Epithelial cell of prostate (primary cell): ENCODE measurements at regions not wholly inside any gene's neighbourhood (a gene's known extent, or its start where the extent isn't known, plus 50 kb on each side); places are given as distances from the start of the nearest gene placed in this dataset.
"Not testable (repeated sequence)": the region's sequence is repeated elsewhere in the genome, so short reads cannot be mapped to it uniquely, and the experiment has no call there.

Source experiments
- DNase-seq: peaks from one replicate; pipeline ENCODE4 v3.0.0-alpha.2; 2011; ENCODE audit warnings: low read depth, low spot score
- H3K27ac ChIP-seq: fragments of 450-650 bp; 2 replicates; pipeline ENCODE4 v1.5.1; 2017; ENCODE audit warnings: mild to moderate bottlenecking

DNA sequence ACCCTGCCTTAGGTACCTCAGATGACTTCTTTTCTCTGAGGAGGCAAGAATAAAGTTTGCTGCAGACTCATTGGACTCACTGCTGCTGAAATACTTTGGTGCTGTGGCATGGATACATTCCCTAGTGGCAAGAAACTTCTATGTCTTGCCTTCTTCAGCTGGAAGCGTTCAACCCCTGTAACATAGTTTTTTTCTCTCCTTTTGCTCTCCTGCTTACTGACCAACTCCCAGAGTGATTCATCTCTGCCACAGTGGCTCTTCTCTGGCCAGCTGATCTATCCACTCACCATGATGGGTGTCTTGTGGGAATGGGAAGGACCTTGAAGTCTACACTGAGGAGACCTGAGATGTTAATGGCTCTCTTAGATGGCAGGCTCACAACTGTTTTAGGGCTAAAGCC lies 309.3 kb upstream of the LRRTM4 start:
- no peak for DNase-seq
- H3K27ac ChIP-seq = no peak overlapping the region

GRCh38 chr2:77831898-77832297 lies 309.7 kb upstream of the LRRTM4 start:
- DNase-seq = no peak
- H3K27ac ChIP-seq = no peak overlapping the region

DNA sequence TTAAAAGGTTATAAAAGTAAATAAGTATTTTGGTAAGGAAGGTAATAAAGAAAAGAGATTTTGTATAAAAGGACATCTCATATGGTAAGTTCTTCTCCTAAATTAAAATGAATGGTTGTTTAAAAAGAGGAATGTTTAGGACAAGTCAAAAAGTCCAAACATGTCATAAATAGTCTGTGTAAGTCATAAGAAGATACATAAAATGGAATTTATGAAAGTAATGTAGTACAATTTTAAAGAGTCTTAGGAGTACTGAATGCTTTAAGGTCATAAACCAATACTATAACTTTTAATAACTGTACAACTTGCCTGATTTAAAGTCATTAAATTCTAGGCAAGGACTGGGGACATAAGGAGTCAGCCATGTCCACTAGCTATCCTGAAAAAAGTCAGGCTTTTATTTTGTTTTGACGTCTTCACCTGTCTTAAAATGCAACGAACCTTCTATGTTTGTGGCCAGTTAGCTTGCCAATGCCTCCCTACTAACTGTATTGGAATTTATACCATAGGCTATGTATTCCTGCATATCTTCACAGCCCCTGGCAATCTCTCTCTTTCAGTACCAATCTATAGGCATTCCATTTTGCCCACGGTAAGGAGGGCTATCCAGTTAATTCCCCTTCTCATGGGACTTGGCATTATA lies 312.3 kb upstream of the LRRTM4 start:
- no peak for DNase-seq
- no peak overlapping the region for H3K27ac ChIP-seq

DNA sequence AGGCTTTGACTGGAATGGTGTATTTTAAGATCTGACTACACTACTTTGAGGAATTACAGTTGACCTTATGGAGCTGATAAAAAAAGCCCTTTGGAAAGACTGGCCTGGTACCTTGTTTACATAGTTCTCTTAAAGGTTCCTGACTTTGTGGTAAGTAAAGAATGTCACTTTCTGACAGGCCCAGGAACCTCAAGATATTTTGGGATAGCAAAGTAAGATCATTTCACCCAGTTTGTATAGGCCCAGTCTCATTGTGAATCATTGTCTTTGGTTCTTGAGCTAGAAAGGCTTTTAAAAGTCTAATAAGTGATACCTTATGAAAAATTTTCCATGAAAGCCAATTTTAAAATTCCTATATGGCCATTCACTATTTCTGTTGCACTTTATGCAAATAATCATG lies 316.3 kb upstream of the LRRTM4 start:
- no peak for DNase-seq
- H3K27ac ChIP-seq = no peak overlapping the region

DNA sequence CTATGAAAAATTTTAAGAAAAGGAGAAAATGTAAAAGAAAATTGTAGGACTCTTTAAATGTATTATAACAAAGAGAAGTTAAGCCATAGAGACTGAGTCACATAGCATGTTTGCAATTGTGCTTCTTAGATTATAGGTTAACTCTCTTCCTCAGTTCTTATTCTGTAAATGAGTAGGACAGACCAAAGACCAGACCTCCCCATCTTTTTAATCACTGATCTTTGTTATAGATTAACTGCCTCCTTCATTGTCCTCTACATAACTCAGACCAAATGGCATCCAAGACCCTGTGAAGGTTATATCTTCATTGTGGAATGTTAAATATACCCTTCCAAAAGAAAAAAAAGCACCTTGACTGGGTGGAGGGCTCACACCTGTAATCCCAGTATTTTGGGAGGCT lies 316.9 kb upstream of the LRRTM4 start:
- DNase-seq = no peak

DNA sequence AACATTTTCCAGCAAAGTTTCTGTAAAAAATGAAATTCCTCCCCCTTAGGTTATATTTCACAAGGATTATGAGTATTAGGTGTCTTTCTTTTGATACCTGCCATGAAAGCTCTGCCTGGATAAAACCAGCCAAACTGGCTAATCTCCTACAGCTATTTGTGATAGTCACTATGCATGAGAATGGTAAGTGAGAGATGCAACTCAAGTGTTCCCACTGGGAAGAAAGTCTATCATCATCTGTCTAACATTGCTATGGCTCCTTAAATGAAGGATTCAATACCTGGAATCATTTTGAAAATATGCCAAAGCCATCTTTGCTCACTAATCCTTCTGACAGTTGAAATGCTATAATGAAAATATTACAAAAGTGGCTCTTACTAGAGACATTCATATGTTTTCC lies 339.9 kb upstream of the LRRTM4 start:
- no peak overlapping the region for H3K27ac ChIP-seq
- DNase-seq = no peak

More for the DNA sequence above, 316.9 kb upstream of the LRRTM4 start:
- H3K27ac ChIP-seq = no peak overlapping the region

GRCh38 chr2:77864426-77864825 lies 342.2 kb upstream of the LRRTM4 start:
- H3K27ac ChIP-seq = no peak overlapping the region
- no peak for DNase-seq

DNA sequence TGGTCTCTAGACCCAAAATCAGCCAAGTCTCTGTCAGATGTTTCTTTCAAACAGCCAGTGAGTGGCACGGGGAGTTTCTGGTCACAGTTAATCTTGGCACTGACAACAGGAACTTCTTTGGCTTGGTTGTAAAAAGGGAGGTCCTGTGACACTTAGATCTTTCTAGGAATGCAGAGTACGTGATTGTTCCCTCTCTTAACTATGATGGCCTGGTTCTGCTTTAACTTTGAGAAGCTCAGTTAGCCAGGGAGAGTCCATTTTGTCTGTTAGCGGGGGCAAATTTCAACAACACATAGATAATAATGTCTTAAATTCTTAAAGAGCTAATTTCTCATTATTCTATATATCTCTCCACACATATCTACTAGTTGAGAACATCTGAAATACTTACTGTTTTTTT lies 344.5 kb upstream of the LRRTM4 start:
- DNase-seq = no peak
- no peak overlapping the region for H3K27ac ChIP-seq

- no peak overlapping the region for H3K27ac ChIP-seq
- DNase-seq = no peak
These were observed 345.0 kb upstream of the LRRTM4 start for GRCh38 chr2:77867146-77867545.

GRCh38 chr2:77873506-77873905 lies 351.3 kb upstream of the LRRTM4 start:
- DNase-seq = no peak

DNA sequence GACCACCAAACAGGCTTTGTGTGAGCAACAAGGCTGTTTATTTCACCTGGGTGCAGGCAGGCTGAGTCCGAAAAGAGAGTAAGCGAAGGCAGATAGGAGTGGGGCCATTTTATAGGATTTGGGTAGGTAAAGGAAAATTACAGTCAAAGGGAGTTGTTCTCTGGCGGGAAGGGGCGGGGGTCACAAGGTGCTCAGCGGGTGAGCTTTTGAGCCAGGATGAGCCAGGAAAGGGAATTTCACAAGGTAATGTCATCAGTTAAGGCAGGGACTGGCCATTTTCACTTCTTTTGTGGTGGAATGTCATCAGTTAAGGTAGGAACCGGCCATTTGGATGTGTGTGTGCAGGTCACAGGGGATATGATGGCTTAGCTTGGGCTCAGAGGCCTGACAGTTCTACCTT lies 378.0 kb upstream of the LRRTM4 start:
- DNase-seq, H3K27ac ChIP-seq: not testable (repeated sequence)

More at GRCh38 chr2:77873506-77873905, 351.3 kb upstream of the LRRTM4 start:
- no peak overlapping the region for H3K27ac ChIP-seq

GRCh38 chr2:77910136-77910535 lies 388.0 kb upstream of the LRRTM4 start:
- no peak overlapping the region for H3K27ac ChIP-seq
- no peak for DNase-seq

DNA sequence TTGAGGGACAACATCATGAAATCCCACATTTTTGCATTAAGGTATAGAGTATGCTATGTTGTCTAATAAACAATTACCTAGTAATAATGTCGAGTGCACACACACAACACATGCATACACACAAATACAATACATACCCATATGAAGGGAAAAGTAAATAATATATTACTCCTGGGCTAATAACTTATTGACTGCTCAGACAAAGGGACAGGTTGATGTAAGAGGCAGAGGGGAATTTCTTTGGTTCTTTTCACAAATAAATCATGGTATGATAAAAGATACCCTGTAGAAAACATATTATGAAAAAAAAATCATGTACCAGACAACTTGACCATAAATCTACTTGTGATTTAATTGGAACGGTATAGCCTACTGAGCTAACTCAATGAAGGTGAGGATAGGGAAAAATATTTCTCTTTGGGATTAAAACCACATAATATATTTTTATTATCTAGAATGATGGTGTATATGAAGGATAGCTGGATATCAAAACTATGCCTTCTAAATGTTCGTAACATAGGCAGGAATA lies 398.7 kb upstream of the LRRTM4 start:
- no peak overlapping the region for H3K27ac ChIP-seq
- no peak for DNase-seq

DNA sequence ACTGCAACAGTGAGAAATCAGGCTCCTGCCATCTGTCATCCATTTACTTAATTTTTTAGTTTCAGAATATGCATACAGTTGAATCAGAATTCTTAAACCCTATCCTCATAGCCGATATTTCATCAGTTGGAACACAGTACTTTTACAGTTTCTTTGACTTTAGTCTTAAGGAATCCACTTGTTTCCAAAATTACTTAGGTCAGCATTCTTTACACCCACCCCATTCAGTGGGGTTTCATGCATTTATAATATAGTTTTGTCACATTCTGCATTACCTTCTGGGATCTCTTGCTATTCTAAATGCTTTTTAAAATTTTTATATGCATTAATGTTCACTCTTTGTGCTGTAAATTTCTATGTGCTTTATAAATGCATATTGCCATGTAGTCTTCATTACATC lies 400.4 kb upstream of the LRRTM4 start:
- DNase-seq = no peak

DNA sequence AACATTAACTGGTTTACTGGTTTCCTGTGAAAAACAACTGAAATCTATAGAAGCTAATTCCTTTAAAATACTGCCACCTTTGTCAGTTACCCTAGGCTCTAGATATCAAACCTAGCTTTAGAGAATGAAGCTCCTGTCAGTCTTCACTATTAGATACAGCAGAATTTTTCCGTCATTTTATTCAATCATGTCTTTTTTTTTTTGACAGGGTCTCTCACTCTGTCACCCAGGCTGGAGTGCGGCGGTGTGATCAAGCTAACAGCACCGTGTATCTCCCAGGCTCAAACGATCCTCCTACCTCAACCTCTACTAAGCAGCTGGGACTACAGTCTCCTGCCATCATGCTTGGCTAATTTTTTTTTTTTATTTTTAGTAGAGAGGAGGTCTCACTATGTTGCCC lies 415.2 kb upstream of the LRRTM4 start:
- no peak for DNase-seq
- no peak overlapping the region for H3K27ac ChIP-seq

More for the DNA sequence above, 400.4 kb upstream of the LRRTM4 start:
- no peak overlapping the region for H3K27ac ChIP-seq

DNA sequence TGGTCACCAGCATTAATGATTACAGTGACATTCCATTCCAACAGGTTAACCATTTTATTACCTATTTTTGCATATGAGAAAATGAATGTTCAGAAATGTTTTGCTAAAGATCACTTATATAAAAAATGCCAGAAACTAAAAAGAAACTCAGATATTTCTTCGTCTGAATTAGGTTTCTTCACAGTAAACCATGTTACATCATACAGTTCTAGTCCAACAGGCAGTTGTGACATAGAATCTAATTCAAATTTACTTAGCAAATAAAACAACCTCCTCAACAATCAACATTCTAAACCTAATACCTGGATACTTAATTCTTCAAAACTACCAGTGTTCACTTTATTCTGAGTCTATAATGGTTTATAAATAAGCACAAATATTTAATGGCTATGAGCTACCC lies 416.3 kb upstream of the LRRTM4 start:
- no peak for DNase-seq

DNA sequence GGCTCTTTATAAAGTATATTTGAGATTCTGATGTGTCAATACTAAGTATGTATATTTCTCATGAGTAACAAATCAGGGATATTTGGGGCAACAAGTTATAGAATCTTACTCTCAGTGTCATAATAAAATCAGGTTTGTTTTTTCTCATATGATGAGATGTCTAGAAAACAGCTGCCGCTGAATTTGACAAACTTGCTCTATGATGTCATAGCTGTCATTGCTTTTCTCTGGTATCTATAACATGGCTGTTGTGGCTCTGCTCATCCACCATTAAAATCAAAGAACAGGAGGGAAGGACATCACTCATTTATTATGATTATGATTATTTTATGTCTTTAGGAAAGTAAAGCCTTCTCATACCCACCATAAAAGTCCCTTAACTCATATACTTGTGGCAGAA lies 417.2 kb upstream of the LRRTM4 start:
- H3K27ac ChIP-seq = no peak overlapping the region
- no peak for DNase-seq

More for the DNA sequence above, 416.3 kb upstream of the LRRTM4 start:
- no peak overlapping the region for H3K27ac ChIP-seq

GRCh38 chr2:77939801-77940200 lies 417.6 kb upstream of the LRRTM4 start:
- DNase-seq = no peak

GRCh38 chr2:77954931-77955330 lies 432.8 kb upstream of the LRRTM4 start:
- H3K27ac ChIP-seq = no peak overlapping the region
- DNase-seq = no peak

More at GRCh38 chr2:77939801-77940200, 417.6 kb upstream of the LRRTM4 start:
- no peak overlapping the region for H3K27ac ChIP-seq

DNA sequence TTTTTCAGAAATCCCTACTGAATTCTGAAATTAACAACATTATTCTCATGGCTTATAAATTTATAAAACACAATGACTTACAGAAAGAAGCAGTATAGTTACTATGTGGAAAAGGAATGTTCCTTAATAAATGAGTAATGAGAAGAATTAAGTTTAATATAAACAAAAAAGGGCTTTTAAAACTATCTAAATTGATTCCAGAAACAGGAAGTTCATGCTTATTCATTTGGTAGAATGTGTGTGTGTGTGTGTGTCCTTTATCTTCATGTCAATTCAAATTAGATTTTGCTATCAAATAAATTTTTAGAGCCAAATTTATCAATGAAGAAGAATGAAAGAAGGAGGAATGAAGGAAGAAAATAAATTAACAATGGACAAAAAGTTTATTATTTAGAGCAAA lies 440.8 kb upstream of the LRRTM4 start:
- H3K27ac ChIP-seq = no peak overlapping the region
- DNase-seq = no peak

- H3K27ac ChIP-seq = no peak overlapping the region
- DNase-seq = no peak
These were observed 455.4 kb upstream of the LRRTM4 start for GRCh38 chr2:77977471-77978063.

- DNase-seq = no peak
- no peak overlapping the region for H3K27ac ChIP-seq
These were observed 473.0 kb upstream of the LRRTM4 start for GRCh38 chr2:77995161-77995560.
